ENCODE measurements at regions not wholly inside any gene's neighbourhood (a gene's known extent, or its start where the extent isn't known, plus 50 kb on each side); places are given as distances from the start of the nearest gene placed in this dataset.

GRCh38 chr18:68244786-68245185 lies 470.1 kb downstream of the TMX3 start:
- H3K36me3 ChIP-seq, result no peaks in the 10 kb centered on the region
- H3K27me3 ChIP-seq, result no peaks in the 10 kb centered on the region
- H3K4me3 ChIP-seq, result no peak overlapping the region
- no peak for DNase-seq
- no peak overlapping the region for H3K27ac ChIP-seq
- in situ Hi-C loops (cut with MboI; ENCODE audit: low pct_ligation_motif_present in 1 of 4, low pct_unique_long_range_greater_than_20kb in 1 of 4, low sequenced_read_pairs in 3 of 4) (no loop called here), intact Hi-C loops (cut with DNase I; ENCODE audit: low total_unique reads) (no loop called here)
- H3K4me1 ChIP-seq, result no peaks in the 10 kb centered on the region
- no peak for TF ChIP-seq EP300 (IDR thresholded peaks at IDR 0.05; ENCODE audit: low read depth)
- no peak for TF ChIP-seq POLR2A (IDR thresholded peaks at IDR 0.05)
- TF ChIP-seq, protein P1, sequence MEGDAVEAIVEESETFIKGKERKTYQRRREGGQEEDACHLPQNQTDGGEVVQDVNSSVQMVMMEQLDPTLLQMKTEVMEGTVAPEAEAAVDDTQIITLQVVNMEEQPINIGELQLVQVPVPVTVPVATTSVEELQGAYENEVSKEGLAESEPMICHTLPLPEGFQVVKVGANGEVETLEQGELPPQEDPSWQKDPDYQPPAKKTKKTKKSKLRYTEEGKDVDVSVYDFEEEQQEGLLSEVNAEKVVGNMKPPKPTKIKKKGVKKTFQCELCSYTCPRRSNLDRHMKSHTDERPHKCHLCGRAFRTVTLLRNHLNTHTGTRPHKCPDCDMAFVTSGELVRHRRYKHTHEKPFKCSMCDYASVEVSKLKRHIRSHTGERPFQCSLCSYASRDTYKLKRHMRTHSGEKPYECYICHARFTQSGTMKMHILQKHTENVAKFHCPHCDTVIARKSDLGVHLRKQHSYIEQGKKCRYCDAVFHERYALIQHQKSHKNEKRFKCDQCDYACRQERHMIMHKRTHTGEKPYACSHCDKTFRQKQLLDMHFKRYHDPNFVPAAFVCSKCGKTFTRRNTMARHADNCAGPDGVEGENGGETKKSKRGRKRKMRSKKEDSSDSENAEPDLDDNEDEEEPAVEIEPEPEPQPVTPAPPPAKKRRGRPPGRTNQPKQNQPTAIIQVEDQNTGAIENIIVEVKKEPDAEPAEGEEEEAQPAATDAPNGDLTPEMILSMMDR (IDR thresholded peaks at IDR 0.05), result no peak
- TF ChIP-seq POLR2AphosphoS5 (IDR thresholded peaks at IDR 0.05), result no peak
- no peaks in the 10 kb centered on the region for H3K9me3 ChIP-seq
- WGBS, 2 donors (ENCODE audit: low coverage in 1 of 2), result 65 to 69% methylated on average over 2 of the region's 2 CpGs

DNA sequence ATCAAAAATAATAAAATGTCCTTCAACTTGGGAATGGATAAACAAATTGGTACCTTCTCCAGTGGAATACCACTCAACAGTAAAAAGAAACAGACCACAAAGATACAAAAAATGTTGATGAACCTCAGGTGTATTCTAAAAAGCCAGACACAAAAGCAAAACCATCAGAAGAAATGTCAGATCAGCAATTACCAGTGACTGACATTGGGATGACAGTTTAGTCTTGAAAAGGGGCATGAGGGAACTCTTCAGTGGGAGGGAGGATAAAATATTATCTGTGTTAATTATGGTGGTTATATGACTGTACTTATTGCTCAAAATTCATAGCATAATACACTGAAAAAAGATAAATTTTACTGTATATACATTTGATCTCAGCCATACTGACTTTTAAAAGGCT lies 473.0 kb downstream of the TMX3 start:
- TF ChIP-seq, protein P1 (IDR thresholded peaks at IDR 0.05), result no peak
- no peak for TF ChIP-seq POLR2A (IDR thresholded peaks at IDR 0.05)
- TF ChIP-seq POLR2AphosphoS5 (IDR thresholded peaks at IDR 0.05), result no peak
- TF ChIP-seq EP300 (IDR thresholded peaks at IDR 0.05; ENCODE audit: low read depth), result no peak
- in situ Hi-C loops (cut with MboI; ENCODE audit: low pct_ligation_motif_present in 1 of 4, low pct_unique_long_range_greater_than_20kb in 1 of 4, low sequenced_read_pairs in 3 of 4), result no loop called here

DNA sequence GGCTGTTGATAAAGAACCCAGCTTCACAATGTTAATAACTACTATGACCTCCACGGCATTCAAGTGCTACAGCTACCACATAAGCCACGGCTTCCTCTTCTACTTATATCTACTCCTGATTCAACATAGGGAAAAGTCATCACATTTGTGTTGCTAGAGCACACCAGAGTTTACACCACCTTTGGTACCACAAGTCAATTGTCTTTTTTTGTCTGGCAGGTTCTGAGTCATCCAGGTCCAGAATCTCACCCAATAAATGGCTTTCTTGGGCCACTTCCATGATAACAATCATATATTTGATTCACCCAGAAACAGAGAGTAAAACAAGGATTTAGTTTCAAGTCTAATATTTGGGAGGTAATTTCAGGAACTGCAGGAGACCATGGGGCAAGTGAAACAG lies 480.2 kb downstream of the TMX3 start:
- Histone ChIP-seq H3K27me3 (no peaks in the 10 kb centered on the region), H3K9me3 (no peaks in the 10 kb centered on the region), H3K36me3 (no peaks in the 10 kb centered on the region), H3K4me3 (no peak overlapping the region), H3K27ac (no peak overlapping the region), H3K4me1 (no peaks in the 10 kb centered on the region)
- no peak for DNase-seq
- no peak for TF ChIP-seq POLR2AphosphoS5 (IDR thresholded peaks at IDR 0.05)
- 0 to 37% methylated on average over 2 of the region's 2 CpGs for WGBS, 2 donors (ENCODE audit: low coverage in 1 of 2)
- intact Hi-C loops (cut with DNase I; ENCODE audit: low total_unique reads), result no loop called here
- in situ Hi-C loops (cut with MboI; ENCODE audit: low pct_ligation_motif_present in 1 of 4, low pct_unique_long_range_greater_than_20kb in 1 of 4, low sequenced_read_pairs in 3 of 4), result no loop called here

More for the DNA sequence above, 473.0 kb downstream of the TMX3 start:
- no peak overlapping the region for H3K27ac ChIP-seq
- no peaks in the 10 kb centered on the region for H3K27me3 ChIP-seq
- H3K36me3 ChIP-seq, result no peaks in the 10 kb centered on the region
- intact Hi-C loops (cut with DNase I; ENCODE audit: low total_unique reads), result no loop called here
- H3K4me3 ChIP-seq, result no peak overlapping the region
- no peaks in the 10 kb centered on the region for H3K9me3 ChIP-seq
- H3K4me1 ChIP-seq, result no peaks in the 10 kb centered on the region
- DNase-seq, result no peak

DNA sequence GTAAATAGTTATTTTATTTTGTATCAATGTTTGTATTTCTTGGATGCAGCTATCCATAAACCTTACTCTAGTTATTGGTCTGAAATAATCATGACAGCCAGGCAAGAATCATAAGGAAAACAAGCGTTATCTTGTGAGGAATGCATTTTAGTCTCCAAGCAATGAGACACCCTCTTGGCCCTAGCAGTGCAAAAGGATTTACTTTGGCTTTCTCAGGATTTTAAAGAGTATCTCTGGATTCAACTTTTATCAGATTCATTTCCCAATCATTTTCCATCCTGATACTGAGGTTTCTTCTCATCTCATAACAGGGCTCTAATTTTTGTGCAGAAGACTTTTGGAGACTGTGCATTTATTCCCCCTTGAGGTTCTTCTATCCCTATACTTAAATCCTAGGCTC lies 480.8 kb downstream of the TMX3 start:
- H3K27me3 ChIP-seq, result no peaks in the 10 kb centered on the region
- WGBS, 2 donors (ENCODE audit: low coverage in 1 of 2), result 69 to 100% methylated on average over 1 of the region's 1 CpG
- no peak overlapping the region for H3K4me3 ChIP-seq
- no peak for TF ChIP-seq EP300 (IDR thresholded peaks at IDR 0.05; ENCODE audit: low read depth)
- no peaks in the 10 kb centered on the region for H3K4me1 ChIP-seq
- no peak for DNase-seq
- H3K36me3 ChIP-seq, result no peaks in the 10 kb centered on the region
- no peak overlapping the region for H3K27ac ChIP-seq
- intact Hi-C loops (cut with DNase I; ENCODE audit: low total_unique reads) (no loop called here), in situ Hi-C loops (cut with MboI; ENCODE audit: low pct_ligation_motif_present in 1 of 4, low pct_unique_long_range_greater_than_20kb in 1 of 4, low sequenced_read_pairs in 3 of 4) (no loop called here)
- no peaks in the 10 kb centered on the region for H3K9me3 ChIP-seq

GRCh38 chr18:68233018-68233417 lies 481.9 kb downstream of the TMX3 start:
- 80 to 100% methylated on average over 1 of the region's 1 CpG for WGBS, 2 donors (ENCODE audit: low coverage in 1 of 2)
- intact Hi-C loops (cut with DNase I; ENCODE audit: low total_unique reads), result no loop called here

More at GRCh38 chr18:68233018-68233417, 481.9 kb downstream of the TMX3 start:
- TF ChIP-seq EP300 (IDR thresholded peaks at IDR 0.05; ENCODE audit: low read depth), result no peak
- TF ChIP-seq, protein P1 (IDR thresholded peaks at IDR 0.05), result no peak
- no peak for TF ChIP-seq POLR2A (IDR thresholded peaks at IDR 0.05)
- no peak for TF ChIP-seq POLR2AphosphoS5 (IDR thresholded peaks at IDR 0.05)
- H3K27ac ChIP-seq, result no peak overlapping the region
- no peaks in the 10 kb centered on the region for H3K36me3 ChIP-seq
- in situ Hi-C loops (cut with MboI; ENCODE audit: low pct_ligation_motif_present in 1 of 4, low pct_unique_long_range_greater_than_20kb in 1 of 4, low sequenced_read_pairs in 3 of 4), result no loop called here
- H3K27me3 ChIP-seq, result no peaks in the 10 kb centered on the region
- no peak for DNase-seq
- no peaks in the 10 kb centered on the region for H3K4me1 ChIP-seq
- no peak overlapping the region for H3K4me3 ChIP-seq
- H3K9me3 ChIP-seq, result no peaks in the 10 kb centered on the region
